Pancreas (tissue), 10 donors: ENCODE measurements at regions not wholly inside any gene's neighbourhood (a gene's known extent, or its start where the extent isn't known, plus 50 kb on each side); places are given as distances from the start of the nearest gene placed in this dataset.

ENCODE experiments used
- ATAC-seq, 4 donors: fragments of 200-7000 bp; cut with Tn5 transposase; one replicate each; pipeline versions ENCODE4 v1.8.0 to v1.9.1; 2020; ENCODE audit warnings: mild to moderate bottlenecking in 4 of 4, moderate library complexity in 4 of 4
- DNase-seq, 6 donors: peaks; one replicate each; pipeline ENCODE4 v3.0.0-alpha.2; 2020
- FAIRE-seq: peaks from 2 replicates; lab custom pipeline; 2012; peaks lifted over from hg19 to GRCh38; lab: Jason Lieb, UNC
- H3K27ac ChIP-seq, 4 donors: fragments of 200-600 bp; sonication (generic); 1 replicate in 3 of 4; 2 replicates in 1 of 4; pipeline versions ENCODE4 v1.5.0 to v1.8.0; 2020
- H3K27me3 ChIP-seq, 4 donors: fragments of 200-600 bp; one replicate each; pipeline ENCODE4 v1.8.0; 2021
- H3K36me3 ChIP-seq, 3 donors: fragments of 200-600 bp; sonication (generic) in 1 of 3; one replicate each; pipeline versions ENCODE4 v1.5.0 to v1.8.0; 2020 to 2021
- H3K4me1 ChIP-seq, 3 donors: fragments of 200-600 bp; one replicate each; pipeline ENCODE4 v1.8.0; 2021
- H3K4me3 ChIP-seq, 4 donors: fragments of 200-600 bp; sonication (generic) in 2 of 4; one replicate each; pipeline versions ENCODE4 v1.5.0 to v1.8.0; 2020 to 2021
- H3K9me3 ChIP-seq, 4 donors: fragments of 200-600 bp; one replicate each; pipeline ENCODE4 v1.8.0; 2021
- CTCF ChIP-seq, 4 donors: fragments of 200-600 bp; sonication (generic) in 3 of 4; IDR thresholded peaks; one replicate each; pipeline versions ENCODE4 v1.5.0 to v1.8.0; 2021; ENCODE audit warnings: antibody characterized with exemption in 4 of 4
- WGBS, 2 donors: extraction: QIAGEN DNeasy Blood & Tissue Kit; methylation state at CpG; one replicate each; pipeline ENCODE4 v1.1.7; 2013; 5-methylcytosine and 5-hydroxymethylcytosine counted together
- intact Hi-C, 3 donors: fragments of 100-400 bp; cut with DNase I; formaldehyde crosslinking; loops; one replicate each; pipeline versions ENCODE4 v1.11.1 to v1.14.2; 2022
- donor health status: healthy with polysubstance abuse.
- donor health status: DM: no; HTN: no; CAD: no; lungs with moderate emphysema.
- donor health status: DM: no; HTN: no; CAD: no.
- donor health status: control.
- donor health status: control.
- donor health status: Bipolar disorder and iron deficiency.
- donor health status: DM: yes; HTN: yes; CAD: no.
- donor health status: DM: no; HTN: no; CAD: no.
- donor health status: DM: no; HTN: no; CAD: no.
- donor health status: DM: yes; HTN: yes; CAD: no.

- Histone ChIP-seq H3K9me3 (no peaks in the 10 kb centered on the region), H3K4me1 (no peaks in the 10 kb centered on the region), H3K27ac (no peak overlapping the region), H3K4me3 (no peak overlapping the region), H3K27me3 (no peaks in the 10 kb centered on the region), H3K36me3 (no peaks in the 10 kb centered on the region)
- ATAC-seq (no peak), DNase-seq (no peak), FAIRE-seq (no peak)
- TF ChIP-seq CTCF (IDR thresholded peaks at IDR 0.05): no peak
- WGBS, 2 donors: 68 to 73% methylated on average over 7 of the region's 7 CpGs
- intact Hi-C loops: no loop called here
Observed at GRCh38 chr1:30360753-30361152, 362.6 kb downstream of the MATN1 start.

- no peaks in the 10 kb centered on the region for H3K9me3 ChIP-seq
- TF ChIP-seq CTCF (IDR thresholded peaks at IDR 0.05): no peak
- H3K4me3 ChIP-seq: no peak overlapping the region
- H3K27ac ChIP-seq: no peak overlapping the region
- no peak for ATAC-seq
- intact Hi-C loops: no loop called here
- FAIRE-seq: no peak
- DNase-seq: no peak
- WGBS, 2 donors: 92 to 96% methylated on average over 2 of the region's 2 CpGs
- no peaks in the 10 kb centered on the region for H3K27me3 ChIP-seq
- no peaks in the 10 kb centered on the region for H3K36me3 ChIP-seq
- H3K4me1 ChIP-seq: no peaks in the 10 kb centered on the region
Observed at GRCh38 chr1:30360281-30360680, 363.1 kb downstream of the MATN1 start.

- Histone ChIP-seq H3K27ac (no peak overlapping the region), H3K27me3 (no peaks in the 10 kb centered on the region), H3K36me3 (no peaks in the 10 kb centered on the region), H3K4me1 (no peaks in the 10 kb centered on the region), H3K4me3 (no peak overlapping the region), H3K9me3 (no peaks in the 10 kb centered on the region)
- no peak for DNase-seq
- FAIRE-seq: no peak
- no peak for TF ChIP-seq CTCF (IDR thresholded peaks at IDR 0.05)
- ATAC-seq: peak in 2 of 4 donors; percentile 41 to 43
- intact Hi-C loops: no loop called here
- 65 to 74% methylated on average over 12 of the region's 12 CpGs for WGBS, 2 donors
Observed at GRCh38 chr1:30359539-30360220, 363.7 kb downstream of the MATN1 start.

DNA sequence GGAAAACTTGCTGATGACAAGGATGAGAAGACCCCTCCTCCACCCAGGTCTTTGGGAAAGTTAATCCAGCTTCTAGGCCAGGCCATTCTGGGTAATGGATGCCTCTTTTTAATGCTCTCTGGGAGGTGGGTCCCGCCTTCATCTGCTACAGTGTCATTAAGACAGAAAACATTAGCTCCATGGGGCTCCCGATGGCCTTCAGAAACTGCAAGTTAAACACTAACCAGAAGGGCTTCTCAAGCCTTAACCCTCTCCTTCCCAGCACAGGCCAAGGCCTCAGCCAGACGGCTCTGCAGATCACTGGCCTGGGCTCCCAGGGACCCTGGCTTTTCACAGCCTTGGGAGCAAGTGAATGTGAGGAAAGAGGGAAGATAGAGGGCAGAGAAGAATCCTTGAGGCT is 364.9 kb downstream of the MATN1 start:
- Histone ChIP-seq H3K27me3 (no peaks in the 10 kb centered on the region), H3K4me3 (no peak overlapping the region), H3K27ac (no peak overlapping the region), H3K4me1 (no peaks in the 10 kb centered on the region), H3K9me3 (no peaks in the 10 kb centered on the region), H3K36me3 (no peaks in the 10 kb centered on the region)
- DNase-seq: no peak
- intact Hi-C loops: no loop called here
- WGBS, 2 donors: 32 to 43% methylated on average over 3 of the region's 3 CpGs
- TF ChIP-seq CTCF (IDR thresholded peaks at IDR 0.05): no peak
- ATAC-seq: peak in 2 of 4 donors; percentile 45 to 50
- FAIRE-seq: no peak

GRCh38 chr1:30356839-30357238 is 366.5 kb downstream of the MATN1 start:
- no peak for FAIRE-seq
- TF ChIP-seq CTCF (IDR thresholded peaks at IDR 0.05): no peak
- Histone ChIP-seq H3K9me3 (no peaks in the 10 kb centered on the region), H3K36me3 (no peaks in the 10 kb centered on the region), H3K27ac (no peak overlapping the region), H3K4me3 (no peak overlapping the region), H3K27me3 (no peaks in the 10 kb centered on the region), H3K4me1 (no peaks in the 10 kb centered on the region)
- no peak for DNase-seq
- intact Hi-C loops: no loop called here
- 84 to 87% methylated on average over 6 of the region's 6 CpGs for WGBS, 2 donors
- ATAC-seq: no peak
